GM23248 (cell line): ENCODE measurements at regions not wholly inside any gene's neighbourhood (a gene's known extent, or its start where the extent isn't known, plus 50 kb on each side); places are given as distances from the start of the nearest gene placed in this dataset.

Experiments used
- DNase-seq: peaks from one replicate; pipeline ENCODE4 v3.0.0-alpha.2; 2015
- H2AFZ ChIP-seq: fragments of 200-600 bp; sonication (generic); 2 replicates; pipeline ENCODE4 v1.6.1; 2016; ENCODE audit warnings: antibody characterized with exemption
- H3F3A ChIP-seq: fragments of 200-600 bp; sonication (generic); 2 replicates; pipeline ENCODE4 v1.6.1; 2016; ENCODE audit warnings: mild to moderate bottlenecking, antibody characterized with exemption, mixed run types; ENCODE audit not compliant: insufficient read depth
- H3K27ac ChIP-seq: fragments of 200-600 bp; sonication (generic); 2 replicates; pipeline ENCODE4 v1.5.1; 2016; ENCODE audit warnings: mild to moderate bottlenecking
- H3K27me3 ChIP-seq: fragments of 200-600 bp; sonication (generic); replicated peaks from 2 replicates; pipeline ENCODE4 v1.6.1; 2016; ENCODE audit warnings: mild to moderate bottlenecking; ENCODE audit not compliant: insufficient read depth
- H3K36me3 ChIP-seq: fragments of 200-600 bp; sonication (generic); 2 replicates; pipeline ENCODE4 v1.6.1; 2016; ENCODE audit warnings: low read depth, mild to moderate bottlenecking
- H3K4me1 ChIP-seq: fragments of 200-600 bp; sonication (generic); 2 replicates; pipeline ENCODE4 v1.6.1; 2016; ENCODE audit warnings: mild to moderate bottlenecking; ENCODE audit not compliant: insufficient read depth
- H3K4me2 ChIP-seq: fragments of 200-600 bp; sonication (generic); one replicate; pipeline ENCODE4 v1.6.1; 2016; ENCODE audit warnings: mild to moderate bottlenecking; ENCODE audit not compliant: unreplicated experiment
- H3K4me3 ChIP-seq: fragments of 200-600 bp; sonication (generic); 2 replicates; pipeline ENCODE4 v1.5.1; 2016; ENCODE audit warnings: mild to moderate bottlenecking
- H3K79me2 ChIP-seq: fragments of 200-600 bp; sonication (generic); 2 replicates; pipeline ENCODE4 v1.6.1; 2016; ENCODE audit warnings: mild to moderate bottlenecking; ENCODE audit not compliant: insufficient read depth
- H3K9ac ChIP-seq: fragments of 200-600 bp; sonication (generic); 2 replicates; pipeline ENCODE4 v1.6.1; 2016; ENCODE audit warnings: mild to moderate bottlenecking
- H3K9me2 ChIP-seq: fragments of 200-600 bp; sonication (generic); 2 replicates; pipeline ENCODE4 v1.6.1; 2016; ENCODE audit warnings: mixed run types, mild to moderate bottlenecking, moderate library complexity; ENCODE audit not compliant: insufficient read depth
- H3K9me3 ChIP-seq: fragments of 200-600 bp; sonication (generic); one replicate; pipeline ENCODE4 v1.6.1; 2017; ENCODE audit warnings: low read depth
- H4K20me1 ChIP-seq: fragments of 200-600 bp; sonication (generic); 2 replicates; pipeline ENCODE4 v1.6.0; 2016; ENCODE audit not compliant: insufficient read depth
- EZH2 ChIP-seq: fragments of 200-600 bp; sonication (generic); IDR thresholded peaks from 2 replicates; pipeline ENCODE4 v1.6.1; 2018; ENCODE audit warnings: antibody characterized with exemption, mild to moderate bottlenecking; ENCODE audit not compliant: insufficient read depth, poor library complexity, severe bottlenecking
- EZH2phosphoT487 ChIP-seq: fragments of 200-600 bp; sonication (generic); IDR thresholded peaks from 2 replicates; pipeline ENCODE4 v1.6.1; 2018; ENCODE audit warnings: antibody characterized with exemption, moderate library complexity, mild to moderate bottlenecking, low read depth; ENCODE audit not compliant: insufficient read depth
- WGBS, 2 experiments: methylation state at CpG; one replicate each; pipeline ENCODE4 v1.1.6; 2015 to 2017; ENCODE audit warnings: low lambda C conversion rate in 2 of 2, low coverage in 1 of 2; ENCODE audit errors: missing lambda C conversion rate in 2 of 2; 5-methylcytosine and 5-hydroxymethylcytosine counted together
- in situ Hi-C: fragments of 300-500 bp; cut with MboI; formaldehyde crosslinking; loops from 2 replicates; pipeline ENCODE4 v1.15.0; 2020

GRCh38 chr12:69023840-69024239 lies 90.9 kb upstream of the CPM start:
- DNase-seq = no peak
- Histone ChIP-seq H3K36me3 (no peaks in the 10 kb centered on the region), H4K20me1 (no peaks in the 10 kb centered on the region), H3K4me2 (peak overlapping the region; percentile 97), H3F3A (peaks cover 19% of the 10 kb centered on the region; the same call in 1 of the 2 replicates), H3K79me2 (no peaks in the 10 kb centered on the region), H3K27ac (peak overlapping the region; percentile 89), H3K4me1 (peaks cover 24% of the 10 kb centered on the region), H3K4me3 (peak overlapping the region; percentile 68; the same call in 1 of the 2 replicates), H3K9me3 (no peaks in the 10 kb centered on the region), H2AFZ (no peak overlapping the region), H3K9me2 (no peaks in the 10 kb centered on the region; the same call in 1 of the 2 replicates), H3K27me3 (no peaks in the 10 kb centered on the region), H3K9ac (no peak overlapping the region)
- in situ Hi-C loops = no loop called here
- TF ChIP-seq EZH2phosphoT487 = no peak
- no peak for TF ChIP-seq EZH2
- 55 to 70% methylated on average over 5 of the region's 5 CpGs for WGBS, 2 experiments

GRCh38 chr12:69024413-69024812 lies 91.4 kb upstream of the CPM start:
- Histone ChIP-seq H3K4me3 (peak overlapping the region; percentile 68), H3F3A (peaks cover 19% of the 10 kb centered on the region; the same call in 1 of the 2 replicates), H3K27me3 (no peaks in the 10 kb centered on the region), H3K9me2 (no peaks in the 10 kb centered on the region; the same call in 1 of the 2 replicates), H3K27ac (peak overlapping the region; percentile 89), H3K79me2 (no peaks in the 10 kb centered on the region), H2AFZ (peak overlapping the region; percentile 73), H3K36me3 (no peaks in the 10 kb centered on the region), H3K4me2 (peak overlapping the region; percentile 97), H3K9ac (peak overlapping the region; percentile 81), H3K4me1 (peaks cover 28% of the 10 kb centered on the region), H4K20me1 (no peaks in the 10 kb centered on the region), H3K9me3 (no peaks in the 10 kb centered on the region)
- TF ChIP-seq EZH2phosphoT487 (no peak), EZH2 (no peak)
- DNase-seq = peak; percentile 96
- in situ Hi-C loops = no loop called here
- WGBS, 2 experiments = 6 to 8% methylated on average over 7 of the region's 7 CpGs

GRCh38 chr12:69024907-69025306 lies 91.9 kb upstream of the CPM start:
- 5 to 8% methylated on average over 4 of the region's 4 CpGs for WGBS, 2 experiments
- Histone ChIP-seq H3K79me2 (no peaks in the 10 kb centered on the region), H4K20me1 (no peaks in the 10 kb centered on the region), H3K9me2 (no peaks in the 10 kb centered on the region; the same call in 1 of the 2 replicates), H3K4me3 (peak overlapping the region; percentile 68), H3K4me1 (peaks cover 30% of the 10 kb centered on the region), H3K4me2 (peak overlapping the region; percentile 97), H3K9ac (peak overlapping the region; percentile 81), H3K27me3 (no peaks in the 10 kb centered on the region), H2AFZ (peak overlapping the region; percentile 73), H3F3A (peaks cover 19% of the 10 kb centered on the region; the same call in 1 of the 2 replicates), H3K36me3 (no peaks in the 10 kb centered on the region), H3K27ac (peak overlapping the region; percentile 89), H3K9me3 (no peaks in the 10 kb centered on the region)
- TF ChIP-seq EZH2 (no peak), EZH2phosphoT487 (no peak)
- peak; percentile 71 for DNase-seq
- in situ Hi-C loops = no loop called here

- no peak for TF ChIP-seq EZH2
- no peak for TF ChIP-seq EZH2phosphoT487
- H2AFZ ChIP-seq = no peak overlapping the region
- H3K27me3 ChIP-seq = no peaks in the 10 kb centered on the region
- no peaks in the 10 kb centered on the region; the same call in 1 of the 2 replicates for H3K9me2 ChIP-seq
- H3K4me2 ChIP-seq = no peak overlapping the region
- no peak for DNase-seq
- H4K20me1 ChIP-seq = no peaks in the 10 kb centered on the region
- H3K27ac ChIP-seq = no peak overlapping the region
- H3K4me1 ChIP-seq = peaks cover 41% of the 10 kb centered on the region
- in situ Hi-C loops = no loop called here
- H3K9ac ChIP-seq = no peak overlapping the region
- no peaks in the 10 kb centered on the region for H3K79me2 ChIP-seq
- H3F3A ChIP-seq = peaks cover 27% of the 10 kb centered on the region; the same call in 1 of the 2 replicates
- WGBS, 2 experiments = 100% methylated on average over 1 of the region's 1 CpG
- no peaks in the 10 kb centered on the region for H3K36me3 ChIP-seq
- no peak overlapping the region for H3K4me3 ChIP-seq
- no peaks in the 10 kb centered on the region for H3K9me3 ChIP-seq
Measured at GRCh38 chr12:69026336-69026735, 93.4 kb upstream of the CPM start.
